ENCODE measurements at regions not wholly inside any gene's neighbourhood (a gene's known extent, or its start where the extent isn't known, plus 50 kb on each side); places are given as distances from the start of the nearest gene placed in this dataset.

DNA sequence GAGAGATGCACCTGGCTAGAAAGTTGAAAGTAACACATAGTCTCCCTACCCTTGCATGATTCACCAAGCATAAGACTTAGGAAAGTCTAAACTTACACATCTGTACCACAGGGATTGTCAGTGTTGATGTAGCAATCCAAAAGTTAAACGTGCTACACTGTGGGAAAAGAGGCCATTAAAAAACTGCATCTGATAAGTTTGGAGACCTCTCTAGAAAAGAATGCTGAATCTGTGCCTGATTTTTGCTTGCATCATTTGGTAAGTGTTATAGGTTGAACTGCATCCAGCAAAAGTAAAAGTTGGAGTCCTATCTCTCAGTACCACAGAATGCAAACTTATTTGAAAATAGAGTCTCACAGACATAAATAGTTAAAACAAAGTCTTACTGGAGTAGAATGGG is 126.6 kb downstream of the SLC6A15 start:
- no peaks in the 10 kb centered on the region for H3K9me3 ChIP-seq
- no peak overlapping the region for H3K27ac ChIP-seq
- TF ChIP-seq EP300 (IDR thresholded peaks at IDR 0.05) (no peak), POLR2A (IDR thresholded peaks at IDR 0.05) (no peak)
- TF ChIP-seq, protein P1, sequence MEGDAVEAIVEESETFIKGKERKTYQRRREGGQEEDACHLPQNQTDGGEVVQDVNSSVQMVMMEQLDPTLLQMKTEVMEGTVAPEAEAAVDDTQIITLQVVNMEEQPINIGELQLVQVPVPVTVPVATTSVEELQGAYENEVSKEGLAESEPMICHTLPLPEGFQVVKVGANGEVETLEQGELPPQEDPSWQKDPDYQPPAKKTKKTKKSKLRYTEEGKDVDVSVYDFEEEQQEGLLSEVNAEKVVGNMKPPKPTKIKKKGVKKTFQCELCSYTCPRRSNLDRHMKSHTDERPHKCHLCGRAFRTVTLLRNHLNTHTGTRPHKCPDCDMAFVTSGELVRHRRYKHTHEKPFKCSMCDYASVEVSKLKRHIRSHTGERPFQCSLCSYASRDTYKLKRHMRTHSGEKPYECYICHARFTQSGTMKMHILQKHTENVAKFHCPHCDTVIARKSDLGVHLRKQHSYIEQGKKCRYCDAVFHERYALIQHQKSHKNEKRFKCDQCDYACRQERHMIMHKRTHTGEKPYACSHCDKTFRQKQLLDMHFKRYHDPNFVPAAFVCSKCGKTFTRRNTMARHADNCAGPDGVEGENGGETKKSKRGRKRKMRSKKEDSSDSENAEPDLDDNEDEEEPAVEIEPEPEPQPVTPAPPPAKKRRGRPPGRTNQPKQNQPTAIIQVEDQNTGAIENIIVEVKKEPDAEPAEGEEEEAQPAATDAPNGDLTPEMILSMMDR (IDR thresholded peaks at IDR 0.05) = no peak
- no peaks in the 10 kb centered on the region for H3K36me3 ChIP-seq
- no peaks in the 10 kb centered on the region for H3K27me3 ChIP-seq
- 48 to 77% methylated on average over 1 of the region's 1 CpG for WGBS, 2 donors
- no peak overlapping the region for H3K4me3 ChIP-seq
- DNase-seq (ENCODE audit: low spot score in 2 of 2) = no peak
- H3K4me1 ChIP-seq = no peaks in the 10 kb centered on the region

DNA sequence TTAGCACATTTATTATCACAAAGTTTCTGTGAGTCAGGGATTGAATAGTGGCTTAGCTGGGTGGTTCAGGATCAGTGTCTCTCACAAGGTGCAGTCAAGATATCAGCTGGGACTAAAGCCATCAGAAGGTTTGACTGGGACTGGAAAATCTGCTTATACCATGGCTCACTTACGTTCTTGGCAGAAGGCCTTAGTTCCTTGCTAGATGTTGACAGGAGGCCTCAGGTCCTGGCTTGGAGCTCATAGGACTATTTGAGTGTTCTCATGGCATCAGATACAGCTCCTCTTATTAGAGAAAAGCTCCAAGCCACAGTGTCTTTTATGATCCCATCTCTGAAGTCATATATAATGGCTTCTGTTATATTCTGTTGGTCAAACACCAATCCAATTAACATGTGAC is 127.3 kb downstream of the SLC6A15 start:
- Histone ChIP-seq H3K27ac (no peak overlapping the region), H3K9me3 (no peaks in the 10 kb centered on the region), H3K4me3 (no peak overlapping the region), H3K36me3 (no peaks in the 10 kb centered on the region), H3K27me3 (no peaks in the 10 kb centered on the region), H3K4me1 (no peaks in the 10 kb centered on the region)
- DNase-seq (ENCODE audit: low spot score in 2 of 2) = no peak
- 93 to 94% methylated on average over 1 of the region's 1 CpG for WGBS, 2 donors
- TF ChIP-seq POLR2A (IDR thresholded peaks at IDR 0.05) (no peak), EP300 (IDR thresholded peaks at IDR 0.05) (no peak)
- TF ChIP-seq, protein P1 (IDR thresholded peaks at IDR 0.05) = no peak

DNA sequence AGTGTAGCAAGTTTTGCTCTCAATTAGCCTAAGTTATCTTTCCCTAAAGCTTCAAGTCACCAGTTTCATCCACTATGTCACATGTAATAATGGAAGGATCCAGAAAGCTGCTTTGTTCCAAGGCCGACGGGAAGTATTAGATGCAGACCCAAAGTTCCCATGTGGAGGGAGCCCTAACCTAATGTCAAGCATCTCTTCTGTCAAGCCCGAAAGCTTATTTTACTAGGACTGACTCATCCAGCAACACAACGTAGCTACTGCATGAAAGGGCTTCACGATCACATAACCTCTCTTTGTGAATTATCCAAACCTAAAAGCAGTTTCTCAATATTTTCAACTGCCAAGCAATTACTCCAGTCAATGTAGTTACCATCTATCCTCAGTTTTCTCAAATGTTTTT is 133.4 kb downstream of the SLC6A15 start:
- 73 to 75% methylated on average over 5 of the region's 5 CpGs for WGBS, 2 donors
- H3K4me3 ChIP-seq = no peak overlapping the region

DNA sequence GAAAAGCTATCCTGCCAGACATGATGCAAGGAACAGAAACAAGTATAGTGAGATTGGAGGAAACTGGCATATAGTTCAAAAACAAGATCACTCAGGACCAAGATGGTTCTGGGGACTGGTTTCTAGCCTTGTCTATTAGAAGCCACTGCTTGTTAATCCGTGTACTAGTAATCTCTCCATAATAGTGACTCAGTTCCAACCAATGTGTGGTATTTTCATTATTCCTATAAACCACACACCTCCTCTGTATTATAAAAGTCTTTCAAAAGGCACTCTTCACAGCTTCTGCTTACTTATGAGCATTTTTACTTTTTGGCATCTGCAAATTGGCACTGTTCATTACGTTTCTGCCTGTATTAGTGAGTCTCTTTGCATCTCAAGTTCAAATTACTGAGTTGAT is 140.3 kb downstream of the SLC6A15 start:
- H3K36me3 ChIP-seq = no peaks in the 10 kb centered on the region
- H3K4me1 ChIP-seq = no peaks in the 10 kb centered on the region
- WGBS, 2 donors = 52 to 66% methylated on average over 2 of the region's 2 CpGs
- no peak overlapping the region for H3K27ac ChIP-seq
- no peak overlapping the region for H3K4me3 ChIP-seq
- no peaks in the 10 kb centered on the region for H3K27me3 ChIP-seq
- no peak for DNase-seq (ENCODE audit: low spot score in 2 of 2)
- H3K9me3 ChIP-seq = no peaks in the 10 kb centered on the region
- TF ChIP-seq EP300 (IDR thresholded peaks at IDR 0.05) (no peak), POLR2A (IDR thresholded peaks at IDR 0.05) (no peak)
- TF ChIP-seq, protein P1 (IDR thresholded peaks at IDR 0.05) = no peak

More for the DNA sequence above, 133.4 kb downstream of the SLC6A15 start:
- Histone ChIP-seq H3K27ac (no peak overlapping the region), H3K9me3 (no peaks in the 10 kb centered on the region), H3K27me3 (no peaks in the 10 kb centered on the region), H3K4me1 (no peaks in the 10 kb centered on the region), H3K36me3 (no peaks in the 10 kb centered on the region)
- TF ChIP-seq POLR2A (IDR thresholded peaks at IDR 0.05) (no peak), EP300 (IDR thresholded peaks at IDR 0.05) (no peak)
- TF ChIP-seq, protein P1 (IDR thresholded peaks at IDR 0.05) = no peak
- DNase-seq (ENCODE audit: low spot score in 2 of 2) = no peak

DNA sequence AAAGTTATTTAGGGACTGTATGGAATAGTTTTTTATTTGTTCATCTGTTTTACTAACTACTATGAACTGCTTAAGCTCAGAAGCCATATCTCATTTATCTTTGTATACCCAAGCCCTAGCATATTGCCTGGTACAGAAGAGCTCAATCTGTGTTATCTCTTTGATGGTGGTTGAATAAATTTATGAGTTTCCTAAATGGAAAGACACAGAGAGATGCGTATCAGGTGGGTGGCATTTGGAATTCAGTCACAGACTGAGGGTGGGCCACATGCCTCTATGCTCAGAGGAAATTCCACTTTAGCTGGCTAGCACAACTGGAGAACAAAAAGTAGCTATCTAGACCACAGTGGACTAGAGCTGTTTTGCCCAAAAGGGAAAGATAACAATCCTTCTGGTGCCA is 145.5 kb downstream of the SLC6A15 start:
- DNase-seq (ENCODE audit: low spot score in 2 of 2) = no peak
- TF ChIP-seq POLR2A (IDR thresholded peaks at IDR 0.05) (no peak), EP300 (IDR thresholded peaks at IDR 0.05) (no peak)
- TF ChIP-seq, protein P1 (IDR thresholded peaks at IDR 0.05) = no peak
- Histone ChIP-seq H3K4me1 (no peaks in the 10 kb centered on the region), H3K4me3 (no peak overlapping the region), H3K36me3 (no peaks in the 10 kb centered on the region), H3K27ac (no peak overlapping the region), H3K9me3 (no peaks in the 10 kb centered on the region), H3K27me3 (no peaks in the 10 kb centered on the region)
- 46 to 52% methylated on average over 1 of the region's 1 CpG for WGBS, 2 donors
